Suprapubic skin (tissue), 4 donors: ENCODE measurements at regions not wholly inside any gene's neighbourhood (a gene's known extent, or its start where the extent isn't known, plus 50 kb on each side); places are given as distances from the start of the nearest gene placed in this dataset.

Experiments
- CTCF ChIP-seq, 2 donors: fragments of 200-600 bp in 1 of 2; fragments of 450-650 bp in 1 of 2; sonication (generic) in 1 of 2; IDR thresholded peaks; one replicate each; pipeline ENCODE4 v1.5.1; 2016 to 2019; ENCODE audit warnings: antibody characterized with exemption in 2 of 2, mild to moderate bottlenecking in 1 of 2, moderate library complexity in 1 of 2
- EP300 ChIP-seq: sonication (generic); formaldehyde crosslinking; IDR thresholded peaks from one replicate; pipeline ENCODE4 v1.6.1; 2017; ENCODE audit warnings: antibody characterized with exemption
- POLR2A ChIP-seq, 2 donors: fragments of 450-650 bp; IDR thresholded peaks; one replicate each; pipeline ENCODE4 v1.6.1; 2017; ENCODE audit warnings: antibody characterized with exemption in 2 of 2, mild to moderate bottlenecking in 2 of 2, moderate library complexity in 2 of 2
- POLR2AphosphoS5 ChIP-seq, 3 donors: sonication (generic); formaldehyde crosslinking; IDR thresholded peaks; one replicate each; pipeline ENCODE4 v1.6.1; 2017; ENCODE audit warnings: antibody characterized with exemption in 3 of 3

- no peak for TF ChIP-seq POLR2A (IDR thresholded peaks at IDR 0.05)
- TF ChIP-seq CTCF (IDR thresholded peaks at IDR 0.05): no peak
- TF ChIP-seq EP300: no peak
- no peak for TF ChIP-seq POLR2AphosphoS5 (IDR thresholded peaks at IDR 0.05)
Observed at GRCh38 chr4:152153476-152154270, 382.2 kb downstream of the FBXW7 start.
